Endothelial cell of umbilical vein (primary cell): ENCODE measurements at regions not wholly inside any gene's neighbourhood (a gene's known extent, or its start where the extent isn't known, plus 50 kb on each side); places are given as distances from the start of the nearest gene placed in this dataset.

Experiments
- EZH2 ChIP-seq: IDR thresholded peaks from 2 replicates; pipeline ENCODE4 v1.6.1; 2012; ENCODE audit warnings: borderline replicate concordance, low read depth, mild to moderate bottlenecking, moderate library complexity, low read length, inconsistent platforms; ENCODE audit not compliant: severe bottlenecking
- FOS ChIP-seq: IDR thresholded peaks from 2 replicates; pipeline ENCODE4 v1.6.1; 2011; ENCODE audit warnings: mild to moderate bottlenecking, low read length, moderate library complexity, borderline replicate concordance; ENCODE audit not compliant: insufficient read depth
- GATA2 ChIP-seq: IDR thresholded peaks from 2 replicates; pipeline ENCODE4 v1.7.0; 2011; ENCODE audit warnings: low read depth, mild to moderate bottlenecking, moderate library complexity, mixed read lengths, low read length; ENCODE audit not compliant: insufficient read length, insufficient read depth
- JUN ChIP-seq: IDR thresholded peaks from 2 replicates; pipeline ENCODE4 v1.6.1; 2011; ENCODE audit warnings: borderline replicate concordance, low read depth; ENCODE audit not compliant: insufficient read length, insufficient read depth
- MAX ChIP-seq: IDR thresholded peaks from 2 replicates; pipeline ENCODE4 v1.6.1; 2011; ENCODE audit not compliant: insufficient read depth, insufficient read length
- POLR2A ChIP-seq: IDR thresholded peaks from 2 replicates; pipeline ENCODE4 v1.6.1; 2012; ENCODE audit warnings: low read depth, mild to moderate bottlenecking, control low read depth, low read length
- TF ChIP-seq, protein P1 (sequence below), 2 donors: IDR thresholded peaks; 1 replicate in 1 of 2; 2 replicates in 1 of 2; pipeline ENCODE4 v1.5.1; 2011; ENCODE audit warnings: low read length in 2 of 2, mild to moderate bottlenecking in 2 of 2, moderate library complexity in 2 of 2, control low read depth in 1 of 2, inconsistent platforms in 1 of 2, low read depth in 1 of 2; ENCODE audit not compliant: insufficient read depth in 1 of 2; ENCODE audit errors: extremely low read depth in 1 of 2

GRCh38 chr5:62780888-62781287, 202.3 kb downstream of the LRRC70 start:
- TF ChIP-seq, protein P1, sequence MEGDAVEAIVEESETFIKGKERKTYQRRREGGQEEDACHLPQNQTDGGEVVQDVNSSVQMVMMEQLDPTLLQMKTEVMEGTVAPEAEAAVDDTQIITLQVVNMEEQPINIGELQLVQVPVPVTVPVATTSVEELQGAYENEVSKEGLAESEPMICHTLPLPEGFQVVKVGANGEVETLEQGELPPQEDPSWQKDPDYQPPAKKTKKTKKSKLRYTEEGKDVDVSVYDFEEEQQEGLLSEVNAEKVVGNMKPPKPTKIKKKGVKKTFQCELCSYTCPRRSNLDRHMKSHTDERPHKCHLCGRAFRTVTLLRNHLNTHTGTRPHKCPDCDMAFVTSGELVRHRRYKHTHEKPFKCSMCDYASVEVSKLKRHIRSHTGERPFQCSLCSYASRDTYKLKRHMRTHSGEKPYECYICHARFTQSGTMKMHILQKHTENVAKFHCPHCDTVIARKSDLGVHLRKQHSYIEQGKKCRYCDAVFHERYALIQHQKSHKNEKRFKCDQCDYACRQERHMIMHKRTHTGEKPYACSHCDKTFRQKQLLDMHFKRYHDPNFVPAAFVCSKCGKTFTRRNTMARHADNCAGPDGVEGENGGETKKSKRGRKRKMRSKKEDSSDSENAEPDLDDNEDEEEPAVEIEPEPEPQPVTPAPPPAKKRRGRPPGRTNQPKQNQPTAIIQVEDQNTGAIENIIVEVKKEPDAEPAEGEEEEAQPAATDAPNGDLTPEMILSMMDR (IDR thresholded peaks at IDR 0.05; ENCODE audit: extremely low read depth in 1 of 2, insufficient read depth in 1 of 2, low read depth in 1 of 2, low read length in 2 of 2): no peak
- TF ChIP-seq JUN (no peak), MAX (no peak), POLR2A (no peak), GATA2 (no peak), EZH2 (no peak), FOS (no peak)
